ENCODE measurements at regions not wholly inside any gene's neighbourhood (a gene's known extent, or its start where the extent isn't known, plus 50 kb on each side); places are given as distances from the start of the nearest gene placed in this dataset.

GRCh38 chr13:90680826-90681225 is 666.7 kb upstream of the MIR17HG start:
- ChIA-PET CTCF (no interaction called here), POLR2A (ENCODE audit: low non-redundant PET) (no interaction called here)
- H3K27ac ChIP-seq = no peak overlapping the region
- TF ChIP-seq CTCF (conservative IDR thresholded peaks at IDR 0.05; ENCODE audit: low read depth) = no peak
- DNase-seq (ENCODE audit: low spot score) = no peak

DNA sequence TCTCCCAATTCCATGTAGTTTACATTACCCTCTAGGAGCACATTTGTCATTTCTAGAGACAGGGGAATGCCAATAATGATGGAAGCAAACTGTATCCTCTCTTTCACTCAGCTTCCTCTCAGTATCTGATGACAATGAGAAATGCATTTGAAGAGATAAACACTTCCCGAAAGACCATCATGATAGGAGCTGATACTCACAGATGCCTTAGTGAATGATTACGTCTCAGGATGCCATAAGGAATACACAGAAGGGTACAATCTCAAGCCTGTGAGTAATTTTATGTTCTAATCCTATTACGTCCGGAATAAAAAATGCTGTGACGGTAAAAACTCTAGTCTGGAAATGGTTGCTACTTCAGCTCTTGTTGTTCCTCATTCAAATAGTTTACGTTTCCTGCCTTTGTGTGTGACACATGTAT is 663.8 kb upstream of the MIR17HG start:
- POLR2A ChIA-PET (ENCODE audit: low non-redundant PET) = no interaction called here

GRCh38 chr13:90686442-90686841 is 661.0 kb upstream of the MIR17HG start:
- ChIA-PET POLR2A (ENCODE audit: low non-redundant PET) (no interaction called here), CTCF (interaction anchor here (0.6 kb wide), 1 partner anchor 18 kb away, joined by 3 read pairs; no protein-coding TSS in a partner anchor)
- no peak for TF ChIP-seq CTCF (conservative IDR thresholded peaks at IDR 0.05; ENCODE audit: low read depth)
- H3K27ac ChIP-seq = no peak overlapping the region
- peak; percentile 58 for DNase-seq (ENCODE audit: low spot score)

More for the DNA sequence above, 663.8 kb upstream of the MIR17HG start:
- no peak overlapping the region for H3K27ac ChIP-seq
- no peak for DNase-seq (ENCODE audit: low spot score)
- CTCF ChIA-PET = no interaction called here
- TF ChIP-seq CTCF (conservative IDR thresholded peaks at IDR 0.05; ENCODE audit: low read depth) = no peak

DNA sequence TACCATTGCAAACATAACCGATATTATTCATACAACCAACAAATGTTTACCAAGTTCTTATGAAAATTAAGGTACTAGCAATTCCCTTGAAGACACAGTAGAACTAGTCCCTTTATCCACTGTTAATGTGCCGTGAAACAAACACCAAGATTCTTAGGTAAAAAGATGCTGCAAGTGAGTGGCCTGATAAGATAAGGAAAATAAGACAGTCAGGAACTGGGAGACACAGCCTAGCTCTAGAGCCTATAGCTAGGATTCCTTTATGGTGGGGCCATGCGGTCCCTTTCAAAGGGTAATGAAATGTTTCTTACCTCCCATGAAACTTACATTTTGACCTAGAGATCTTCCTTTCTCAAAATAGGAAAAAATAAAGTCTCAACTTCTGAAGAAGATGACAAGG is 658.4 kb upstream of the MIR17HG start:
- DNase-seq (ENCODE audit: low spot score) = no peak
- CTCF ChIA-PET = no interaction called here
- no peak overlapping the region for H3K27ac ChIP-seq
- POLR2A ChIA-PET (ENCODE audit: low non-redundant PET) = no interaction called here
- no peak for TF ChIP-seq CTCF (conservative IDR thresholded peaks at IDR 0.05; ENCODE audit: low read depth)

DNA sequence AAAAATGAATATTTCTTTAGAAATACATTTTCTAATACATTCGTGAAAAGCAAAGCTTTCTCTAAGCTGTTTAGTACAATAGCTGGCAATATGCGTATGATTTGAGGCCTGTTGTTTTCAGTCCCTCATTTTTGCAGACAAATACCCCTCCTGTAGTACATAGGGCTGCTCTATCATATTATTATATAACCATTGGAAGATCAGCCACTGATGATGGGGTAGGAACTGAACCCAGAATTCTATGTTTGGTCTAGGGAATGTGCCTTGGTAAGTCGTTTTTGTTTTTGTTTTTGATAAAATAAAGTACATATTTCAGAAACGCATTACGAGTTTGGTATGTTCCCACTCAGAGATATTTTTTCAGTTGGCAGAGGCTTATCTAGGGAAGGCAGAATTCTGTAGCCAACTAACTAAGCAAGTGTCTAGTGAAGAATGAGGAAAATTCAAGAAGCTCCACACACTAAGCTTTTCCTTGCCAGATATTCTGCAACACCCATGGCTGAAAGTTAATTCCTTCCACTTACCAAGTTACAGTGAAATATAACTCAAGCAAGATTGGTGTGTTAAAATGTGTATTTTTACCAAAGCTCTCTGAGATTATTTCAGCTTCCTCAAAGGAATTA is 656.9 kb upstream of the MIR17HG start:
- CTCF ChIA-PET = interaction anchor here (0.5 kb wide), 1 partner anchor 218 kb away, joined by 3 read pairs; no protein-coding TSS in a partner anchor
- no peak for DNase-seq (ENCODE audit: low spot score)
- POLR2A ChIA-PET (ENCODE audit: low non-redundant PET) = no interaction called here
- no peak for TF ChIP-seq CTCF (conservative IDR thresholded peaks at IDR 0.05; ENCODE audit: low read depth)
- H3K27ac ChIP-seq = no peak overlapping the region

GRCh38 chr13:90696254-90696653 is 651.2 kb upstream of the MIR17HG start:
- CTCF ChIA-PET = no interaction called here
- no peak for TF ChIP-seq CTCF (conservative IDR thresholded peaks at IDR 0.05; ENCODE audit: low read depth)
- POLR2A ChIA-PET (ENCODE audit: low non-redundant PET) = no interaction called here
- no peak overlapping the region for H3K27ac ChIP-seq
- DNase-seq (ENCODE audit: low spot score) = peak; percentile 15

All from RWPE1 (cell line).